HG03103 (cell line): ENCODE measurements at regions not wholly inside any gene's neighbourhood (a gene's known extent, or its start where the extent isn't known, plus 50 kb on each side); places are given as distances from the start of the nearest gene placed in this dataset.
"Not testable (repeated sequence)": the region's sequence is repeated elsewhere in the genome, so short reads cannot be mapped to it uniquely, and the experiment has no call there.

ENCODE experiments used
- ATAC-seq: cut with Tn5 transposase; IDR thresholded peaks from one replicate; pipeline ENCODE4 v1.9.1; 2021; ENCODE audit warnings: low read depth; ENCODE audit not compliant: unreplicated experiment

- no peak for ATAC-seq
These were observed 670.4 kb upstream of the CDH6 start for GRCh38 chr5:30523061-30523460.

- no peak for ATAC-seq
These were observed 688.2 kb upstream of the CDH6 start for GRCh38 chr5:30505014-30505886.

GRCh38 chr5:30502277-30502676 lies 691.2 kb upstream of the CDH6 start:
- ATAC-seq = no peak

GRCh38 chr5:30501065-30501464 lies 692.4 kb upstream of the CDH6 start:
- no peak for ATAC-seq

- no peak for ATAC-seq
These were observed 693.0 kb upstream of the CDH6 start for GRCh38 chr5:30500513-30500912.

- ATAC-seq = no peak
These were observed 694.1 kb upstream of the CDH6 start for GRCh38 chr5:30499402-30499801.

GRCh38 chr5:30498972-30499371 lies 694.5 kb upstream of the CDH6 start:
- no peak for ATAC-seq

- ATAC-seq = not testable (repeated sequence)
These were observed 695.0 kb upstream of the CDH6 start for GRCh38 chr5:30498509-30498908.

- not testable (repeated sequence) for ATAC-seq
These were observed 699.4 kb upstream of the CDH6 start for GRCh38 chr5:30494113-30494512.

- no peak for ATAC-seq
These were observed 714.4 kb upstream of the CDH6 start for GRCh38 chr5:30479104-30479503.

- no peak for ATAC-seq
These were observed 718.1 kb upstream of the CDH6 start for GRCh38 chr5:30475429-30475828.

- ATAC-seq = no peak
These were observed 723.8 kb upstream of the CDH6 start for GRCh38 chr5:30469691-30470090.

GRCh38 chr5:30458681-30459080 lies 734.8 kb upstream of the CDH6 start:
- ATAC-seq = no peak

- not testable (repeated sequence) for ATAC-seq
These were observed 738.0 kb upstream of the CDH6 start for GRCh38 chr5:30455484-30455883.

GRCh38 chr5:30453168-30453567 lies 740.3 kb upstream of the CDH6 start:
- ATAC-seq = no peak

- ATAC-seq = no peak
These were observed 743.3 kb upstream of the CDH6 start for GRCh38 chr5:30450153-30450552.

GRCh38 chr5:30447431-30447830 lies 746.1 kb upstream of the CDH6 start:
- no peak for ATAC-seq

- no peak for ATAC-seq
These were observed 747.0 kb upstream of the CDH6 start for GRCh38 chr5:30446456-30446855.

GRCh38 chr5:30438785-30439184 lies 754.7 kb upstream of the CDH6 start:
- ATAC-seq = no peak

- no peak for ATAC-seq
These were observed 756.8 kb upstream of the CDH6 start for GRCh38 chr5:30436691-30437090.

GRCh38 chr5:30428866-30429407 lies 764.5 kb upstream of the CDH6 start:
- not testable (repeated sequence) for ATAC-seq

- ATAC-seq = no peak
These were observed 779.4 kb upstream of the CDH6 start for GRCh38 chr5:30414078-30414477.
